ENCODE measurements at regions not wholly inside any gene's neighbourhood (a gene's known extent, or its start where the extent isn't known, plus 50 kb on each side); places are given as distances from the start of the nearest gene placed in this dataset.

GRCh38 chr3:16658004-16658924 is 53.0 kb upstream of the DAZL start:
- ATAC-seq (peak in 1 of 3 donors; percentile 7), DNase-seq (no peak)
- Histone ChIP-seq H3K9me3 (ENCODE audit: control insufficient read depth, insufficient read depth, low read length) (no peaks in the 10 kb centered on the region), H3K36me3 (ENCODE audit: control insufficient read depth, insufficient read depth, low read length) (no peaks in the 10 kb centered on the region), H3K4me1 (ENCODE audit: control insufficient read depth, insufficient read depth, low read length) (no peaks in the 10 kb centered on the region), H3K4me3 (ENCODE audit: low read length) (no peak overlapping the region), H3K27me3 (ENCODE audit: control insufficient read depth, insufficient read depth, low read length) (no peaks in the 10 kb centered on the region), H3K27ac (ENCODE audit: low read length) (no peak overlapping the region)
- Mint-ChIP-seq H3K27ac (no peak overlapping the region), H3K4me3 (no peak overlapping the region), H3K4me1 (peaks cover 10 to 12% of the 10 kb centered on the region in 2 donors), H3K36me3 (no peaks in the 10 kb centered on the region), H3K9me3 (peaks cover 2 to 3% of the 10 kb centered on the region in 2 donors), H3K27me3 (ENCODE audit: low read depth in 2 of 2) (peaks cover 7 to 15% of the 10 kb centered on the region in 2 donors)
- intact Hi-C loops (cut with micrococcal nuclease): no loop called here
- TF ChIP-seq CTCF (IDR thresholded peaks at IDR 0.05): no peak
- 62% methylated on average over 8 of the region's 8 CpGs for WGBS (ENCODE audit: insufficient coverage)

GRCh38 chr3:16658925-16659793 is 53.9 kb upstream of the DAZL start:
- Mint-ChIP-seq H3K4me1 (peaks cover 10 to 12% of the 10 kb centered on the region in 2 donors), H3K27ac (no peak overlapping the region), H3K27me3 (ENCODE audit: low read depth in 2 of 2) (peaks cover 8 to 21% of the 10 kb centered on the region in 2 donors), H3K36me3 (no peaks in the 10 kb centered on the region), H3K9me3 (peaks cover 2 to 3% of the 10 kb centered on the region in 2 donors), H3K4me3 (no peak overlapping the region)
- ATAC-seq: peak in 1 of 3 donors; percentile 43
- Histone ChIP-seq H3K4me3 (ENCODE audit: low read length) (no peak overlapping the region), H3K9me3 (ENCODE audit: control insufficient read depth, insufficient read depth, low read length) (no peaks in the 10 kb centered on the region), H3K4me1 (ENCODE audit: control insufficient read depth, insufficient read depth, low read length) (no peaks in the 10 kb centered on the region), H3K27me3 (ENCODE audit: control insufficient read depth, insufficient read depth, low read length) (no peaks in the 10 kb centered on the region), H3K27ac (ENCODE audit: low read length) (no peak overlapping the region), H3K36me3 (ENCODE audit: control insufficient read depth, insufficient read depth, low read length) (no peaks in the 10 kb centered on the region)
- intact Hi-C loops (cut with micrococcal nuclease): no loop called here
- 93% methylated on average over 3 of the region's 3 CpGs for WGBS (ENCODE audit: insufficient coverage)
- DNase-seq: no peak
- TF ChIP-seq CTCF (IDR thresholded peaks at IDR 0.05): no peak

- Histone ChIP-seq H3K9me3 (ENCODE audit: control insufficient read depth, insufficient read depth, low read length) (no peaks in the 10 kb centered on the region), H3K27me3 (ENCODE audit: control insufficient read depth, insufficient read depth, low read length) (no peaks in the 10 kb centered on the region), H3K4me3 (ENCODE audit: low read length) (no peak overlapping the region), H3K27ac (ENCODE audit: low read length) (no peak overlapping the region), H3K36me3 (ENCODE audit: control insufficient read depth, insufficient read depth, low read length) (no peaks in the 10 kb centered on the region), H3K4me1 (ENCODE audit: control insufficient read depth, insufficient read depth, low read length) (no peaks in the 10 kb centered on the region)
- 80% methylated on average over 8 of the region's 8 CpGs for WGBS (ENCODE audit: insufficient coverage)
- Mint-ChIP-seq H3K27me3 (ENCODE audit: low read depth in 2 of 2) (peaks cover 15 to 53% of the 10 kb centered on the region in 2 donors), H3K27ac (no peak overlapping the region), H3K4me3 (no peak overlapping the region), H3K4me1 (no peaks in the 10 kb centered on the region), H3K9me3 (peaks cover 2 to 3% of the 10 kb centered on the region in 2 donors), H3K36me3 (no peaks in the 10 kb centered on the region)
- DNase-seq (no peak), ATAC-seq (no peak)
- intact Hi-C loops (cut with micrococcal nuclease): no loop called here
- no peak for TF ChIP-seq CTCF (IDR thresholded peaks at IDR 0.05)
Observed at GRCh38 chr3:16663854-16664712, 58.9 kb upstream of the DAZL start.
